RWPE1 (cell line): ENCODE measurements at regions not wholly inside any gene's neighbourhood (a gene's known extent, or its start where the extent isn't known, plus 50 kb on each side); places are given as distances from the start of the nearest gene placed in this dataset.

Experiments
- CTCF ChIA-PET: fragments of 350-600 bp; sonication (Branson Sonifier 250); formaldehyde crosslinking; extraction: SDS; loops from one replicate; lab custom pipeline; 2021; lab: Yijun Ruan, JAX
- POLR2A ChIA-PET: fragments of 400-600 bp; formaldehyde crosslinking; extraction: SDS; loops from one replicate; lab custom pipeline; 2020; ENCODE audit warnings: antibody characterized with exemption; ENCODE audit not compliant: low non-redundant PET; lab: Yijun Ruan, JAX
- DNase-seq: peaks from one replicate; pipeline ENCODE4 v3.0.0; 2012; ENCODE audit warnings: low spot score
- H3K27ac ChIP-seq: fragments of 450-650 bp; 2 replicates; pipeline ENCODE4 v1.5.1; 2017
- TF ChIP-seq, protein P1 (sequence below): fragments of 450-650 bp; conservative IDR thresholded peaks from 2 replicates; pipeline ENCODE4 v1.5.1; 2017; ENCODE audit warnings: low read depth, mild to moderate bottlenecking

DNA sequence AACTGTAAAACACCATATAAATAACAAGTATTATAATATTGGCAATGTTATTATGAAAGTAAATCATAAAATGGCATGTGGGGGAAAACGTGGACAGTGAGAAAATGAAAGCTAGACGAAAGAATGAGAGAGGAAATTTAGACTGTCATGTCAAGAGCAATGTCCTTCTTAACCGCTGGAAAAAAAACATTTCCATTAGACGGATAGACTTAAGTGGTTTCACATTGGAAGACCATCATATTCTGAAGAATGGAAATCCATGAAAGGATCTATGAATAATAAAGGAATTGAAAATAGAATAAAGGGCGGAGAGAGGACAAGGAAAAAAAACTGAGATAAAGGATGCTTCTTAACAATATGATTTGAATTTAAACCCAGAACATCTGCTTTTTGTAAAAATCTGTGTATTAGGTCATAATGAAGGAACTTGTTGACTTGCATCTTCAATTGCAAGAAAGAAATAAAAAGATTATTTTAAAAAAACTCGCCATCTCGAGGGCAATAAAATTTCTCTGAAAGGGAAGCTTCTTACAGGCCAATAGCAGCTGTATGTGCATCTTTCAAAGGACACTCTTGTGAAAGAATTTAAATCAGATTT lies 90.6 kb downstream of the SPRY2 start:
- no peak overlapping the region for H3K27ac ChIP-seq
- ChIA-PET CTCF (interaction anchor here (0.5 kb wide), 1 partner anchor 226 kb away, joined by 4 read pairs; no protein-coding TSS in a partner anchor), POLR2A (no interaction called here)
- TF ChIP-seq, protein P1, sequence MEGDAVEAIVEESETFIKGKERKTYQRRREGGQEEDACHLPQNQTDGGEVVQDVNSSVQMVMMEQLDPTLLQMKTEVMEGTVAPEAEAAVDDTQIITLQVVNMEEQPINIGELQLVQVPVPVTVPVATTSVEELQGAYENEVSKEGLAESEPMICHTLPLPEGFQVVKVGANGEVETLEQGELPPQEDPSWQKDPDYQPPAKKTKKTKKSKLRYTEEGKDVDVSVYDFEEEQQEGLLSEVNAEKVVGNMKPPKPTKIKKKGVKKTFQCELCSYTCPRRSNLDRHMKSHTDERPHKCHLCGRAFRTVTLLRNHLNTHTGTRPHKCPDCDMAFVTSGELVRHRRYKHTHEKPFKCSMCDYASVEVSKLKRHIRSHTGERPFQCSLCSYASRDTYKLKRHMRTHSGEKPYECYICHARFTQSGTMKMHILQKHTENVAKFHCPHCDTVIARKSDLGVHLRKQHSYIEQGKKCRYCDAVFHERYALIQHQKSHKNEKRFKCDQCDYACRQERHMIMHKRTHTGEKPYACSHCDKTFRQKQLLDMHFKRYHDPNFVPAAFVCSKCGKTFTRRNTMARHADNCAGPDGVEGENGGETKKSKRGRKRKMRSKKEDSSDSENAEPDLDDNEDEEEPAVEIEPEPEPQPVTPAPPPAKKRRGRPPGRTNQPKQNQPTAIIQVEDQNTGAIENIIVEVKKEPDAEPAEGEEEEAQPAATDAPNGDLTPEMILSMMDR = no peak
- no peak for DNase-seq

DNA sequence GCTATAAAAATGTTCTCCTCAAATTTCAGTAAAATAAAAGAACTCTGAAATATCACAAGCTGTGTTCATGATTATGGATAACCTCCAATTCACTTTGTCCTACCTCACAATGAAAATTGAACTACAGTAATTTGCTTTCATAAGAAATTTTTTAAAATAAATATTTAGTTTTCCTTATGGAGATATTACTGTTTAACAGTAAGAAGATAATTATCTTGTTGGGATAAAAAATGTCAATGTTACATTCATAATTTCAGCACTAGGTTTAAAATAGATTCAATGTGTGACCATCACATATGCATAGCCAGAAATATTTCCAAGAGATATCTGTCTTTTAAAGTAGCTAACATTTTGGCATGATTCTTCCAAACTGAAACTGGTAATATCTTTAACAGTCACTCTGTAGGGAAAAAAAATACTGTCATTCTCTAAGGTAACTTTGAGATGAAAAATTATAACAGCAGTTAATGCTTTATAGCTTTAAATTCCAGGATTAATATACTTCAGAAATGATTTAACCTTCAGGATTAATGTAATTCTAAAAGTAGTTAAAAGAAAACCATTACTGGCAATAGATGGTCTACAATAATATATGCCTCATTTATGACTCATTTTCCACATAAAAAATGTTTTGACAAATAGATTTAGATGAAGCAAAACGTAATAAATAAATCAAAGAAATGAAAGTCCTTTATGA lies 91.3 kb downstream of the SPRY2 start:
- POLR2A ChIA-PET = no interaction called here
- CTCF ChIA-PET = interaction anchor here (0.5 kb wide), 1 partner anchor 28 kb away, joined by 3 read pairs; no protein-coding TSS in a partner anchor

DNA sequence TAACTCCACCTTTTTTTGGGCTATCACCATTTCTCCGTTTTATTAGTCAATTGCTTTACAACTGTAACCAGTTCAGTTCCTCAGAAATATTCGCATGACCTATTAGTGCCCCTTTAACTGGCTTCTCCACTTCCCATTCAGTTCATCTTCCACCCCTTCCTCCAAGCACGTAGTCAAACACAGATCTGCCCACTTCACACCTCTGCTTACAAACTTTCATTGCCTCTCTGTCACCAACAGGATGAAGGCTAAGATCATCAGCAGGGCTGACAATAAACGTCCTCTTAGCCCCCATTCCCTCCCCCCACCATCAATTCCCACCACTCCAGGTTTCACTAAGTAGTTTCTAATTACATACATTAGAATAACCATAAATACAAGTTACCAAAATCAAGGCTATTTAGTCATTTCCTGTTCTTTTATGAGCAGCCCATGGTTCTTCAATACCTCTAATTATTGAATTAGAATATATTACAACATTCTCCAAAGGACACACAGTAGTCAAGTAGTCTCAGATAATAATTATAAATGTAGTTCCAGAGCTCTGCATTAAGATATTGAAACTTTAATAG lies 95.7 kb downstream of the SPRY2 start:
- POLR2A ChIA-PET = no interaction called here
- CTCF ChIA-PET = no interaction called here
- H3K27ac ChIP-seq = no peak overlapping the region
- no peak for DNase-seq
- TF ChIP-seq, protein P1 = no peak

More for the DNA sequence above, 91.3 kb downstream of the SPRY2 start:
- DNase-seq = no peak
- TF ChIP-seq, protein P1 = no peak
- no peak overlapping the region for H3K27ac ChIP-seq

DNA sequence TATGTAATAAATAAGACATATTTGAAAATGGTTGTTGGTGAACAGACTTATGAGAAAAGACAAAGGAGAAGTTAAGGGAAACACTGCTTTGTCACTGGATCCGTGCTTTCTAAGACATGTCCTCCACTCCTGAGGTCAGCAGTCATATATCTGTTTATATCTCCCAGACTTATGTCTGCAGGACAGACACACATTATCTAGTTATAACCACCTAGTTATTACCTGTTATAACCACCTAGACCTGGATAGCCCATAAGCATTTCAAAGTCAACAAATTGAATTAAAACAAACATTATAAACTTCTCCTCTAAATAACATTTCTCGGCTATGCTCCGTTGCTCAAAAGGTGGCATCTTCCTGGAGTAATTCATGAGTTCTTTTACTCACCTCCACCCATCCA lies 96.4 kb downstream of the SPRY2 start:
- TF ChIP-seq, protein P1 = no peak
- no peak overlapping the region for H3K27ac ChIP-seq
- ChIA-PET POLR2A (no interaction called here), CTCF (no interaction called here)
- no peak for DNase-seq

DNA sequence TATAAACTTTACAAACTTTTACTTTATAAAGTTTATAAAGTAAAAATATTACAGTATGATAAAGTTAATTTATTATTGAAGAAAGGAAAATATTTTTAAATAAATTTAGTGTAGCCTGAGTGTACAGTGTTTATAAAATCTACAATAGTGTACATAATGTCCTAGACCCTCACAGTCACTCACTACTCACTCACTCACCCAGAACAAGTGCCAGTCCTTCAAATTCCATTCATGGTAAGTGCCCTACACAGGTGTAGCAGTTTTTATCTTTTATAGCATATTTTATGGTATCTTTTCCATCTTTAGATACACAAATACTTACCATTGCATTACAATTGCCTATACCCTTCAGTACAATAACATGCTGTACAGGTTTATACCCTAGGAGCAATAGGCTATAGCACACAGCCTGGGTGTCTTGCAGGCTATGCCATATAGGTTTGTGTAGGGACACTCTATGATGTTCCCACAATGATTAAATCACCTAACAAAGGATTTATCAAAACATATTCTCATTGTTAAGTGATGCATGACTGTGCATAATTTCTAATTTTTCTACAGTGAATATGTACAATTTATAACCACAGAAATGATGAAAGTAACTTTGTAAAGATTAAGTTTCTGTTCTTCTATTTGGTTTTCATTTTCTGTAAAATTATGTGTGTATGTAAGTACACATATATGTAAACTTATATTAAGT lies 98.0 kb downstream of the SPRY2 start:
- TF ChIP-seq, protein P1 = no peak
- ChIA-PET CTCF (no interaction called here), POLR2A (no interaction called here)
- H3K27ac ChIP-seq = no peak overlapping the region
- DNase-seq = no peak

DNA sequence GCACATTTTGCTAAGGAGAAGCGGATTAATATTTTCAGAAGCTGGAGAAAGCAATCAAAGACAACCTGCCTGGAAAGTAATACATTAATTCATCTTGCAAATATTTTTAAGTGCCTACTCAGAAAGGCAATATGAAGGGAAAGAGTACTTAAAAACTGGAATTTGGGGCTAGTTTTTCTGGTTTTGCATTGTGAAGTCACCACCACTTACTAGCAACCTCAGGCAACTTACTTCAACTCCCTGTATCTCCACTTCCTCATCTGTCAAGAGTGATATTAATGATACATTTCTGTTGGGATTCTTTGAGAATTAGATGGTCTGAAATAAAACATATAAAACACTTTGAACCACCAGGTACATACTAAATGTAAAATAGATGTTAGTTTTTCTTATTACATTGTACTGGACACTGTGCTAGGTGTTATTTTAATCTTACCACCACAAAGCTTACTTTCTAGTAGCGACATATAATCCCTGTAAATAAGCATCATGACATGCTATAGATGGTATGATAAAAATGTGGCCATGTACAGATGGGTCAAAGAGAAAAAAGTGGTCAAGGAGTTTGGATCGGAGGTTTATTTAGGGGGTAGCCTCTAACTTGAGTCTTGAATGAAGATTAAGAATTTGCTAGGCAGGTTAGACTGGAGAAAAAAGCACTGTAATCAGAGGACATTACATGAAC lies 101.2 kb downstream of the SPRY2 start:
- ChIA-PET CTCF (no interaction called here), POLR2A (no interaction called here)
- TF ChIP-seq, protein P1 = no peak

More for the DNA sequence above, 101.2 kb downstream of the SPRY2 start:
- H3K27ac ChIP-seq = no peak overlapping the region
- no peak for DNase-seq
